Left renal cortex interstitium (tissue), 4 donors: ENCODE measurements at regions not wholly inside any gene's neighbourhood (a gene's known extent, or its start where the extent isn't known, plus 50 kb on each side); places are given as distances from the start of the nearest gene placed in this dataset.

Experiments
- DNase-seq, 4 donors: peaks; one replicate each; pipeline ENCODE4 v3.0.0-alpha.2; 2013; ENCODE audit warnings: low read depth in 4 of 4, low spot score in 2 of 4, missing footprints in 1 of 4

- DNase-seq, result no peak
Observed at GRCh38 chr6:167487749-167488664, 163.1 kb downstream of the TTLL2 start.

DNA sequence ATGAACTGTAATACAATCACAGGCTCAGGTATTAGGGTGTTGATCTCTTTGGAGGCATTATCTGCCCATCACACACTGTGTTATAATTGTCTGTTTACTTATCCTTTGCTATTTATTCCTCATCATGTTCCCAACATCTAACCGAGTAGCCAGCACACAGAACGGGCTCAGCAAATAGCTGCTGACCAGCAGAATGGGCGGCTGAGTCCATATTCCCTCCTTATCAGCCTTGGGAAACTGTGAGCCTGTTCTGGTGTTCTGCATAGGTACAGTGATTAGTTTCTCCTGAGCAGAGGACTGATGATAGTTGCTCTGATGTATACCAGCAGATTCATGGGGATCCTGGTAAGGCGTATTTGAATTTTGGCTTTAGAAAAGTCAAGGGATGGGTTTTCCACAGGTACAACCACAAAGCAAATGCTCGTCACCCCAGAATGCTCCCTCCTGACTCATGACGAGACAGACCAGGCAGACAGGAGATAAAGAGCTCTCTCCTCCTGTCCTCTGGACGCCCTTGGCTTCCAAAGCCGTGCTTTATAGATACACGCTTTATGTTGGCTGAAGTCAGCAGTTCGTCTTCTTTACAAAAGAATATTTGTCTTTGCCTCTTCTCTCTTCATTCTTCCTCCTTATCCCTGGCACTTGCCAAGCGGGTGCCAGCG lies 166.7 kb downstream of the TTLL2 start:
- no peak for DNase-seq

DNA sequence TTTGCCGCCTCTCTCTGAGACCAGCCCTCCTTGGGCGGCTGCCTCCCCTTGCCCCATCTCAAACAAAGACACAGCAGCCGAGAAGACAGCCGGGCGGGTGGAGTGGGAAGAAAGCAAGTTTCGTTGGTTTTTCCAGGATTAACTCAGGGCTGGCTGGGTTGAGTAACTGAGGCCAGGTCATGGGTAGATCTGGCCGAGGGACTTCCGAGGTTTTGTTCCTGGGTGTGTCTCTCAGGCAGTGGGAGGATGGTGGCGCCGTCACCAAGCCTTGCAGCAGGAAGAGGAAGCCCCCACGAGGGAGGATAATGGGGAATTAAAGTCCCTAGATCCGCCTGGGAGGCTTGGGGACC lies 167.2 kb downstream of the TTLL2 start:
- no peak for DNase-seq

DNA sequence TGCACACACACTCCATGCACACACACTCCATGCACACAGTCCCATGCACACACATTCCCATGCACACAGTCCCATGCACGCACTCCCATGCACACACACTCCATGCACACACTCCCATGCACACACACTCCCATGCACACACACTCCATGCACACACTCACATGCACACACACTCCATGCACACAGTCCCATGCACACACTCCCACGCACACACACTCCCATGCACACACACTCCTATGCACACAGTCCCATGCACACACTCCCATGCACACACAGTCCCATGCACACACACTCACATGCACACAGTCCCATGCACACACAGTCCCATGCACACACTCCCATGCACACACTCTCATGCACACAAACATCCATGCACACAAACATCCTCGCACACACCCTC lies 168.4 kb downstream of the TTLL2 start:
- no peak for DNase-seq

- no peak for DNase-seq
Observed at GRCh38 chr6:167493976-167494697, 169.3 kb downstream of the TTLL2 start.

DNA sequence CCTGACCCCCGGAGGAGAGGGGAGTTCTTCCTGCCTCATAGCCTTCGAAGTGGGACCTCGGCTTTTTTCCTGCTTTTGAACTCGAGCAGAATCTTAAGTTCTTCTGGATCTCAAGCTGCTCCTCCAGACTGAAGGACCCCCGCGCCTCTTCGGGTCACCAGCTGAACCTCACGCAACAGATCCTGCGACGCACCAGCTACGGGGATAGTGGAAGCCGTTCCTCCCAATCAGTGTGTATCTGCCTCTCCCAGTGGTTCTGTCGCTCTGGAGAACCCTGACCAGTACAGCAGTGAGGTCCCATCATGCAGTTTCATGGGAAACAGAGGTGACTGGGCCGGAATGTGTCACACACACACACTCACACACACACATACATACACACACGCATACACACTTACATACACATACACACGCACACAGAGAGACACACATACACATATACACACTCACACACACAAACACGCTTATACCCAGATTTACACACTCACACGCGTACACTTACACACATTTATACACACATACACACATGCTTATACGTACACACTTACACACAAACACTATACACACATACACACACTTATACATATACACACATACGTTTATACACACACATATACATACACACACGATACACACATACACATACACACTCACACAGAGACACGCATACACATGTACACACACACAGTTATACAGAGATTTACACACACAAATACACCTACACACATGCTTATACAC lies 170.0 kb downstream of the TTLL2 start:
- DNase-seq, result no peak

GRCh38 chr6:167495506-167496401 lies 170.9 kb downstream of the TTLL2 start:
- no peak for DNase-seq

GRCh38 chr6:167496707-167497106 lies 171.8 kb downstream of the TTLL2 start:
- DNase-seq, result no peak

DNA sequence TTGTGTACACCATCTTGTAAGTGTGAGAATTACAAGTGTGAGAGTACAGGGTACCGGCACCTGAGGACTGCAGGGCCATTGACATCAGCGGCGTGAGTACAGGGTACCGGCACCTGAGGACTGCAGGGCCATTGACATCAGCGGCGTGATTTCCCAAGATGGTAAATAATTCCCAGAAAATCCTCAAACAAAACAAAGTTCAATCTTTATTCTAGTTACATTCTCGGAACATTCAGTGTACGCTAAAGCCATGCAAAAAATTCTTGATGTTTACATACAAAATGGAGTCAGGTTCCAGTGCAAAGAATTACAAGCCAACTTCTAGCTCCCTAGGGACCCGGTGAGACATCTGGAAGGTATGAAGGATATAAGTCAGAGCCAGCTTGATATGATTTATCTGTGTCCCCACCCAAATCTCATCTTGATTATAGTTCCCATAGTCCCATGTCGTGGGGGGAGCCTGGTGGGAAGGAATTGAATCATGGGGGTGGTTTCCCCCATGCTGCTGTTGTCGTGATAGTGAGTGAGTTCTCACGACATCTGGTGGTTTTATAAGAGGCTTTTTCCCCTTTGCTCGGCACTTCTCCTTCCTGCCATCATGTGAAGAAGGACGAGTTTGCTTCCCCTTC lies 172.7 kb downstream of the TTLL2 start:
- DNase-seq, result no peak

GRCh38 chr6:167499161-167499660 lies 174.3 kb downstream of the TTLL2 start:
- DNase-seq, result no peak

DNA sequence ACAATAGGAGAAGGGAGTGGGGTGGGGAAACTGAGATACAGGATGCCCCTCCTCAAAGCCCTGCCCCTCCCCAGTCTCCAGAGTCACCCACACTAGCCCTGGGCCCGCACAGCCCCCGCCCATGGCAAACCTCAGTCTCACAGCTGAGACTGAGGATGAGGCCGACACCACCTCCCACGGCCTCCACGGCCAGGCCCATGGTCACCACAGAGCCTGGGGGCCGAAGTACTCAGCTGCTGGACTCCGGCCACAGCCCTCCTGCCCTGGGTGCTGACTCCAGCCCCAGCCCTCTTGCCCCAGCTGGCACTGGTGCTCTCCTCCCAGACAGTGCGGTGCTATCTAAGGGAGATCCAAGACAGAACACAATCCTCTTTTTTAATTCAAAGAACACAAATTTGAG lies 176.1 kb downstream of the TTLL2 start:
- DNase-seq, result no peak

- no peak for DNase-seq
Observed at GRCh38 chr6:167501831-167502385, 177.0 kb downstream of the TTLL2 start.

GRCh38 chr6:167502471-167502870 lies 177.6 kb downstream of the TTLL2 start:
- no peak for DNase-seq

- DNase-seq, result no peak
Observed at GRCh38 chr6:167504385-167504961, 179.6 kb downstream of the TTLL2 start.

GRCh38 chr6:167505199-167505598 lies 180.3 kb downstream of the TTLL2 start:
- no peak for DNase-seq

DNA sequence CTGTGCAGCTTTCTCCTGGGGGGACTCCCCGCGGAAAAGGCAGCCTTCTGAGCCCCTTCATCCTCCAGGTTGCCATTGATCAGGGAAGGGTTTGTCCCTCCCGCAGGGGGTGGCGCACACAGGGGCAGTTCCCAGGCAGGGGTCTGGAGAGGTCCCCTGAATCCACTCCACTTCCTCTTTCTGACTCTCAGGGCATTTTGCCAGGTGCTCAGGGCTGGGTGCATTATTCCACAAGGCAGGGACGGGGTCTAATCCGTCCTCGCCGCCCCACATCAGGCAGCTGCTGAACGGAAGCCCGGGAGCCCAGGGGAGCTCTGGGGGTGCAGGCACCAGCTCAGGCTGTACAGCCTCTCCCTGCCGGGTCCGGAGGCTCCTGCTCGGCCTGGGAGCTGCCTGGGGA lies 180.9 kb downstream of the TTLL2 start:
- DNase-seq, result no peak

DNA sequence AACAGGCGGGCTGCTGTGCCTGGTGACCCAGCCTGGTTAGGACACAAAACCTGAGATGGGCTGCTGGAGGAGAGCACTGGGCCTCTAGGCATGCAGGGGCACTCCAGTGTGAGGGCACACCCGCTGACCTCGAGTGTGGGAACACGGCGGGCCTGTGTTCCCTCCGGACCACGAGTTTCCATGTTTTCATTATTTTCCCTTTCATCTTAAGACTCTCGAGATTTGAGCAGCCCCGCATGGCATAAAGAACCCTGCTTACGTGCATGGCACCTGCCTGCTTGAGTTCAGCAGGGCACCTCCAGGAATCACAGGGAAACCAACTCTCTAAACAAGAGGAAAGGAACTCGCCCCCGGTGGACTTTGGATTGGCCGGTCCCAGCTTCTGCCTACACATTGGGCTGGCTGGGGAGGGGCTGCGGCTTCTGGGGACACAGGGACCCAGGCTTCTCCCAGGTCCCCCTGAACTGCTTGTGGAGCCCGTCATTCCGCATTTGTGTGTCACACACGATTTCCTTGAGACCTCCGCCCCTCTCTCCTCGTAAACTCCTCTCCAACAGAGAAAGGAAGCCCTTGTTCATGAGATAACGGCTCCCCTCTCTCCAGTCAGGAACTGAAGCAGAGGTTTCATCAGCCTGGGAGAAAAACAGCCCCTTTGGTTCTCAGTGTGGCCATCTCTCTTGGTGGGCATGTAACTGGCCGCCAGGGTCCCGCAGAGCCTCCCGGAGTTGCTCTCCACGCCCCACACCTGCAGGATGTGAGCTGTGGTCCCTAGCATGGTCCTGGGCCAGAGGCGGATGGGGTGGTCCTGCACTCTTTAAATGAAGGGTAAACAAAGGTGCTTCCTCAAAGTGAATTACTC lies 181.8 kb downstream of the TTLL2 start:
- DNase-seq, result no peak
